ENCODE measurements at regions not wholly inside any gene's neighbourhood (a gene's known extent, or its start where the extent isn't known, plus 50 kb on each side); places are given as distances from the start of the nearest gene placed in this dataset.
"Not testable (repeated sequence)": the region's sequence is repeated elsewhere in the genome, so short reads cannot be mapped to it uniquely, and the experiment has no call there.

- Histone ChIP-seq H3K27ac (ENCODE audit: low read depth in 1 of 2, low read length in 1 of 2) (no peak overlapping the region), H3K4me1 (ENCODE audit: control insufficient read depth in 2 of 2, insufficient read depth in 2 of 2, low read length in 2 of 2) (no peaks in the 10 kb centered on the region), H3K27me3 (ENCODE audit: control insufficient read depth in 2 of 2, insufficient read depth in 1 of 2, low read length in 1 of 2) (no peaks in the 10 kb centered on the region), H3K36me3 (ENCODE audit: control insufficient read depth in 2 of 2, insufficient read depth in 2 of 2, low read length in 1 of 2) (no peaks in the 10 kb centered on the region), H3K9me3 (ENCODE audit: control insufficient read depth in 2 of 2, insufficient read depth in 1 of 2, low read length in 1 of 2) (no peaks in the 10 kb centered on the region), H3K4me3 (ENCODE audit: low read length in 2 of 2) (no peak overlapping the region)
- DNase-seq (ENCODE audit: low read depth in 6 of 9, low spot score in 9 of 9) = no peak
- 72% methylated on average over 2 of the region's 2 CpGs for WGBS
These were observed 245.7 kb upstream of the ELAVL2 start for GRCh38 chr9:24071716-24072115.

GRCh38 chr9:24071091-24071490 is 245.1 kb upstream of the ELAVL2 start:
- H3K4me3 ChIP-seq (ENCODE audit: low read length in 2 of 2) = no peak overlapping the region
- H3K27ac ChIP-seq (ENCODE audit: low read depth in 1 of 2, low read length in 1 of 2) = no peak overlapping the region
- DNase-seq (ENCODE audit: low read depth in 6 of 9, low spot score in 9 of 9) = no peak
- no peaks in the 10 kb centered on the region for H3K27me3 ChIP-seq (ENCODE audit: control insufficient read depth in 2 of 2, insufficient read depth in 1 of 2, low read length in 1 of 2)
- 90% methylated on average over 4 of the region's 4 CpGs for WGBS
- H3K9me3 ChIP-seq (ENCODE audit: control insufficient read depth in 2 of 2, insufficient read depth in 1 of 2, low read length in 1 of 2) = no peaks in the 10 kb centered on the region
- H3K4me1 ChIP-seq (ENCODE audit: control insufficient read depth in 2 of 2, insufficient read depth in 2 of 2, low read length in 2 of 2) = no peaks in the 10 kb centered on the region
- H3K36me3 ChIP-seq (ENCODE audit: control insufficient read depth in 2 of 2, insufficient read depth in 2 of 2, low read length in 1 of 2) = no peaks in the 10 kb centered on the region

- not testable (repeated sequence) for H3K27ac ChIP-seq (ENCODE audit: low read depth in 1 of 2, low read length in 1 of 2); H3K9me3 ChIP-seq (ENCODE audit: control insufficient read depth in 2 of 2, insufficient read depth in 1 of 2, low read length in 1 of 2); H3K27me3 ChIP-seq (ENCODE audit: control insufficient read depth in 2 of 2, insufficient read depth in 1 of 2, low read length in 1 of 2); H3K4me3 ChIP-seq (ENCODE audit: low read length in 2 of 2); H3K36me3 ChIP-seq (ENCODE audit: control insufficient read depth in 2 of 2, insufficient read depth in 2 of 2, low read length in 1 of 2); DNase-seq (ENCODE audit: low read depth in 6 of 9, low spot score in 9 of 9); H3K4me1 ChIP-seq (ENCODE audit: control insufficient read depth in 2 of 2, insufficient read depth in 2 of 2, low read length in 2 of 2)
- WGBS = 82% methylated on average over 4 of the region's 5 CpGs
These were observed 241.1 kb upstream of the ELAVL2 start for GRCh38 chr9:24067107-24067506.

- H3K4me3 ChIP-seq (ENCODE audit: low read length in 2 of 2) = no peak overlapping the region
- H3K9me3 ChIP-seq (ENCODE audit: control insufficient read depth in 2 of 2, insufficient read depth in 1 of 2, low read length in 1 of 2) = no peaks in the 10 kb centered on the region
- no peak overlapping the region for H3K27ac ChIP-seq (ENCODE audit: low read depth in 1 of 2, low read length in 1 of 2)
- DNase-seq (ENCODE audit: low read depth in 6 of 9, low spot score in 9 of 9) = no peak
- WGBS = 85% methylated on average over 2 of the region's 2 CpGs
- H3K27me3 ChIP-seq (ENCODE audit: control insufficient read depth in 2 of 2, insufficient read depth in 1 of 2, low read length in 1 of 2) = no peaks in the 10 kb centered on the region
- no peaks in the 10 kb centered on the region for H3K4me1 ChIP-seq (ENCODE audit: control insufficient read depth in 2 of 2, insufficient read depth in 2 of 2, low read length in 2 of 2)
- no peaks in the 10 kb centered on the region for H3K36me3 ChIP-seq (ENCODE audit: control insufficient read depth in 2 of 2, insufficient read depth in 2 of 2, low read length in 1 of 2)
These were observed 233.6 kb upstream of the ELAVL2 start for GRCh38 chr9:24059651-24060050.

GRCh38 chr9:24051587-24051986 is 225.5 kb upstream of the ELAVL2 start:
- Histone ChIP-seq H3K4me1 (ENCODE audit: control insufficient read depth in 2 of 2, insufficient read depth in 2 of 2, low read length in 2 of 2) (no peaks in the 10 kb centered on the region), H3K9me3 (ENCODE audit: control insufficient read depth in 2 of 2, insufficient read depth in 1 of 2, low read length in 1 of 2) (peaks cover 0 to 1% of the 10 kb centered on the region in 2 donors), H3K36me3 (ENCODE audit: control insufficient read depth in 2 of 2, insufficient read depth in 2 of 2, low read length in 1 of 2) (no peaks in the 10 kb centered on the region), H3K27me3 (ENCODE audit: control insufficient read depth in 2 of 2, insufficient read depth in 1 of 2, low read length in 1 of 2) (no peaks in the 10 kb centered on the region), H3K27ac (ENCODE audit: low read depth in 1 of 2, low read length in 1 of 2) (no peak overlapping the region), H3K4me3 (ENCODE audit: low read length in 2 of 2) (no peak overlapping the region)
- no peak for DNase-seq (ENCODE audit: low read depth in 6 of 9, low spot score in 9 of 9)
- 84% methylated on average over 3 of the region's 3 CpGs for WGBS

GRCh38 chr9:24050239-24050638 is 224.2 kb upstream of the ELAVL2 start:
- 94% methylated on average over 3 of the region's 3 CpGs for WGBS
- H3K27me3 ChIP-seq (ENCODE audit: control insufficient read depth in 2 of 2, insufficient read depth in 1 of 2, low read length in 1 of 2) = not testable (repeated sequence)

GRCh38 chr9:24045150-24045549 is 219.1 kb upstream of the ELAVL2 start:
- H3K27ac ChIP-seq (ENCODE audit: low read depth in 1 of 2, low read length in 1 of 2) = no peak overlapping the region
- DNase-seq (ENCODE audit: low read depth in 6 of 9, low spot score in 9 of 9) = no peak

More at GRCh38 chr9:24050239-24050638, 224.2 kb upstream of the ELAVL2 start:
- H3K4me3 ChIP-seq (ENCODE audit: low read length in 2 of 2); H3K9me3 ChIP-seq (ENCODE audit: control insufficient read depth in 2 of 2, insufficient read depth in 1 of 2, low read length in 1 of 2); H3K4me1 ChIP-seq (ENCODE audit: control insufficient read depth in 2 of 2, insufficient read depth in 2 of 2, low read length in 2 of 2); DNase-seq (ENCODE audit: low read depth in 6 of 9, low spot score in 9 of 9); H3K36me3 ChIP-seq (ENCODE audit: control insufficient read depth in 2 of 2, insufficient read depth in 2 of 2, low read length in 1 of 2); H3K27ac ChIP-seq (ENCODE audit: low read depth in 1 of 2, low read length in 1 of 2): not testable (repeated sequence)

GRCh38 chr9:24044576-24044975 is 218.5 kb upstream of the ELAVL2 start:
- 95% methylated on average over 5 of the region's 5 CpGs for WGBS
- H3K27ac ChIP-seq (ENCODE audit: low read depth in 1 of 2, low read length in 1 of 2) = no peak overlapping the region
- H3K27me3 ChIP-seq (ENCODE audit: control insufficient read depth in 2 of 2, insufficient read depth in 1 of 2, low read length in 1 of 2) = no peaks in the 10 kb centered on the region
- no peak overlapping the region for H3K4me3 ChIP-seq (ENCODE audit: low read length in 2 of 2)
- H3K4me1 ChIP-seq (ENCODE audit: control insufficient read depth in 2 of 2, insufficient read depth in 2 of 2, low read length in 2 of 2) = no peaks in the 10 kb centered on the region
- no peak for DNase-seq (ENCODE audit: low read depth in 6 of 9, low spot score in 9 of 9)
- no peaks in the 10 kb centered on the region for H3K36me3 ChIP-seq (ENCODE audit: control insufficient read depth in 2 of 2, insufficient read depth in 2 of 2, low read length in 1 of 2)
- H3K9me3 ChIP-seq (ENCODE audit: control insufficient read depth in 2 of 2, insufficient read depth in 1 of 2, low read length in 1 of 2) = peaks cover 0 to 1% of the 10 kb centered on the region in 2 donors

More at GRCh38 chr9:24045150-24045549, 219.1 kb upstream of the ELAVL2 start:
- 89% methylated on average over 3 of the region's 3 CpGs for WGBS
- Histone ChIP-seq H3K27me3 (ENCODE audit: control insufficient read depth in 2 of 2, insufficient read depth in 1 of 2, low read length in 1 of 2) (no peaks in the 10 kb centered on the region), H3K9me3 (ENCODE audit: control insufficient read depth in 2 of 2, insufficient read depth in 1 of 2, low read length in 1 of 2) (peaks cover 0 to 1% of the 10 kb centered on the region in 2 donors), H3K4me3 (ENCODE audit: low read length in 2 of 2) (no peak overlapping the region), H3K36me3 (ENCODE audit: control insufficient read depth in 2 of 2, insufficient read depth in 2 of 2, low read length in 1 of 2) (no peaks in the 10 kb centered on the region), H3K4me1 (ENCODE audit: control insufficient read depth in 2 of 2, insufficient read depth in 2 of 2, low read length in 2 of 2) (no peaks in the 10 kb centered on the region)

- no peaks in the 10 kb centered on the region for H3K9me3 ChIP-seq (ENCODE audit: control insufficient read depth in 2 of 2, insufficient read depth in 1 of 2, low read length in 1 of 2)
- no peak for DNase-seq (ENCODE audit: low read depth in 6 of 9, low spot score in 9 of 9)
- H3K4me3 ChIP-seq (ENCODE audit: low read length in 2 of 2) = no peak overlapping the region
- H3K4me1 ChIP-seq (ENCODE audit: control insufficient read depth in 2 of 2, insufficient read depth in 2 of 2, low read length in 2 of 2) = no peaks in the 10 kb centered on the region
- H3K36me3 ChIP-seq (ENCODE audit: control insufficient read depth in 2 of 2, insufficient read depth in 2 of 2, low read length in 1 of 2) = no peaks in the 10 kb centered on the region
- H3K27me3 ChIP-seq (ENCODE audit: control insufficient read depth in 2 of 2, insufficient read depth in 1 of 2, low read length in 1 of 2) = no peaks in the 10 kb centered on the region
- no peak overlapping the region for H3K27ac ChIP-seq (ENCODE audit: low read depth in 1 of 2, low read length in 1 of 2)
- 86% methylated on average over 5 of the region's 5 CpGs for WGBS
These were observed 215.2 kb upstream of the ELAVL2 start for GRCh38 chr9:24041160-24041690.

- no peak overlapping the region for H3K27ac ChIP-seq (ENCODE audit: low read depth in 1 of 2, low read length in 1 of 2)
- no peaks in the 10 kb centered on the region for H3K4me1 ChIP-seq (ENCODE audit: control insufficient read depth in 2 of 2, insufficient read depth in 2 of 2, low read length in 2 of 2)
- no peak overlapping the region for H3K4me3 ChIP-seq (ENCODE audit: low read length in 2 of 2)
- no peak for DNase-seq (ENCODE audit: low read depth in 6 of 9, low spot score in 9 of 9)
- H3K27me3 ChIP-seq (ENCODE audit: control insufficient read depth in 2 of 2, insufficient read depth in 1 of 2, low read length in 1 of 2) = no peaks in the 10 kb centered on the region
- 77% methylated on average over 3 of the region's 3 CpGs for WGBS
- no peaks in the 10 kb centered on the region for H3K9me3 ChIP-seq (ENCODE audit: control insufficient read depth in 2 of 2, insufficient read depth in 1 of 2, low read length in 1 of 2)
- H3K36me3 ChIP-seq (ENCODE audit: control insufficient read depth in 2 of 2, insufficient read depth in 2 of 2, low read length in 1 of 2) = no peaks in the 10 kb centered on the region
These were observed 210.4 kb upstream of the ELAVL2 start for GRCh38 chr9:24036459-24036858.

Data from thymus (tissue), 11 donors.